ENCODE measurements at regions not wholly inside any gene's neighbourhood (a gene's known extent, or its start where the extent isn't known, plus 50 kb on each side); places are given as distances from the start of the nearest gene placed in this dataset.

DNA sequence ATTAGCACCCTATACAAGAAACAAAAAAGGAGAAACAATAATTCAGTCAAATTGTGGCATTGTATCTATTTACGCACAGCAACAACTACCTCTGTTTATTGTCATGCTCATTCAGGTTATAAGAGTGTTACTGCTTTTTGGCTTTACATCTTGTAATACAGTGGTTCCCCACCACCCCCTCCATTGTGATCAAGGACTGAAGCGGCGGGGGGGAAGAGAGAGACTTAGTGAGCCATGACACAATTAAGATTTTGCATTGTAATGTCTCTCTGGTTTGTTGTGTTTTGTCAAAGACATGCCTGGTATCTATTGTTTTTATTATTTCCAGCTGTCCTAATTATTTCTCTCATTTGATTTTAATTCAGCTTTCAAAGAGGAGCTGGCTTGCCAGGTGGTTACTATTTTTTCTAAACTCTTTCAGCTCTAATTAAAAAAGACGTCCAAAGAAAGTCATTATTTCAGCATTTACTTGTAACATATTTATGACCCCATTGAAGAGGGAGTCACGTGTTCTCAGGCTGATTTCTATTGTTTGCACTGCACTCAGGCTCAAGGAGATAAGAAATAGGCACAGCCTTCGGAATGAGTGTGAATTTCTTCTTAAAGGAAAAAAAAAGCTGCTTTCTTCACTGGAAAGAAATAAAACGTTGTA, 234.4 kb upstream of the TBL1XR1 start:
- no peak for DNase-seq (ENCODE audit: low spot score)

DNA sequence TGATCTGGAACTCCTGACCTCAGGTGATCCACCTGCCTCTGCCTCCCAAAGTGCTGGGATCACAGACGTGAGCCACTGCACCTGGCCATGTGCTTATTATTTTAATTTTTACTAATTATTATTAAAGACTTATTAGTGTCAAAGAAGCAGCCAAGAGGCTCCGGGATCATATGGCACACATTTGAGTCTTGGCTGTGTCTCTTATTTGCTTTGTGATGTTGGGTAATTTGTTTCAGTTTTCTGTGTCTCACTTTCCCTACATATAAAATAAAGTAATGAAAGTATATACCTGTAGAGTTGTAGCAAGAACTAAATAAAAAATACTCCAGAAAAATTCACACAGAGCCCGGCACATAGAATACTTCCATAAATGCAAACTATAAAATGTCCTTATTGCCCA, 238.0 kb upstream of the TBL1XR1 start:
- DNase-seq (ENCODE audit: low spot score): no peak

DNA sequence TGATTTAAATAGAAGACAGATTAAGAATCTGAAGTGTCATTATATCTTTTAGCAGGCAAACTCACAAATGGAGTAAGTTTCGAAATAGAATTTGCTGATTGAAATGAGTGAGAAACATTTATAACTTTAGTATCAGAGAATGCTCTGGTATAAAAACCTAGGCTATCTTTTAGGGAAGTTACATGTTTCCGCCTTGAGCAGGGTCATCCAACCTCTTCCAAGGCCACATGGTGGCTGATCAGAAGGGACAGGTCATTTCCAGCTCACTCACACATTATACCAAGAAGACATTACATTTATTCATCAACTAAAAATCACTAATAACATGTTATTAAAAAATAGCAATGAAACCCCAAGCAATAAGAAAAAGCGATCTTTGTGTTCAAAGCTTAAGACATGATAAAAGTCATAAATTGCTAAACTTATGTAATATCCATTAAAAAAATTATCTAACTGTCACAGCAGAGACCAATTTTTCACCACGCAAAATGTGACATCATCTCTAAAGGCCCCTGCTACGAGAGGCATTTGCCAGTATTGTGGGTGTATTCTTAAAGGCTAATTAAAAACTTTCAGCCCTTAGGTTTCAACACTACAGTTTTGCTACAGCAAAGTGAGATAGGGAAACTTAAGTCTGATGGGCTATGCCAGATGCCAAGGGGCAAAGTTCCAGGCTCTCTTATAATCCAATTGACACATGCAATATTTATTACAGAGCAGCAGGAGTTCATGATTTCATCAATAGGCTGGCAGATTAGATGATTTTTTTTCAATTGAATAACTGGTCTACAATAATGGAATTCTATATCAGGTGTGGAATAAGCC, 240.4 kb upstream of the TBL1XR1 start:
- DNase-seq (ENCODE audit: low spot score): no peak

GRCh38 chr3:177438596-177439220, 241.4 kb upstream of the TBL1XR1 start:
- DNase-seq (ENCODE audit: low spot score): no peak

DNA sequence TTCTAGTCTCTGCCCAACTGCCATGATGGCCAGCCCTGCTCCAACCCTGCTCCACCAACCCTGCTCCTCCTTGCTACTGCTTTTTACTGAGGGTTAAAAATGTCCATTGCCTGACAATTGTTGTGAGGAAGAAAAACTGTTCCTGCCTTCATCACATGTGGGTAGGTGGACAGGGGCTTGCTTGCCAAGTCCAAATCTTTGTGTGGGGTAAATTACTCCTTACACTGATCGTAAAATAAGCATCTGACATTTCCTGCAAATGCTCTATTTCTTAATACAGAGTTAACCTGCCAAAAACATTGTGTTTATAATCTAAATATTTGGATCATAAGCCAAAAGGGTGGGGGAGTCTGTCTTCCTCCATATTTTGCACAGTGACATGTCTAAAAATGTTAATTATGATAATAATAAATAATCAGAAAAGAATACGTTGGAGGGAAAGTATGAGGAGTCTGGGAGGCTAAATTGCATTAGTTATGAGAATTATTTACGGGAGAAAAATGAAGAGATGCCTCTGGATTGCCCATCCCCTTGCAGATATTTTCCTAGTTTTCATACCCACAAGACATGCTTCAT, 242.5 kb upstream of the TBL1XR1 start:
- no peak for DNase-seq (ENCODE audit: low spot score)

DNA sequence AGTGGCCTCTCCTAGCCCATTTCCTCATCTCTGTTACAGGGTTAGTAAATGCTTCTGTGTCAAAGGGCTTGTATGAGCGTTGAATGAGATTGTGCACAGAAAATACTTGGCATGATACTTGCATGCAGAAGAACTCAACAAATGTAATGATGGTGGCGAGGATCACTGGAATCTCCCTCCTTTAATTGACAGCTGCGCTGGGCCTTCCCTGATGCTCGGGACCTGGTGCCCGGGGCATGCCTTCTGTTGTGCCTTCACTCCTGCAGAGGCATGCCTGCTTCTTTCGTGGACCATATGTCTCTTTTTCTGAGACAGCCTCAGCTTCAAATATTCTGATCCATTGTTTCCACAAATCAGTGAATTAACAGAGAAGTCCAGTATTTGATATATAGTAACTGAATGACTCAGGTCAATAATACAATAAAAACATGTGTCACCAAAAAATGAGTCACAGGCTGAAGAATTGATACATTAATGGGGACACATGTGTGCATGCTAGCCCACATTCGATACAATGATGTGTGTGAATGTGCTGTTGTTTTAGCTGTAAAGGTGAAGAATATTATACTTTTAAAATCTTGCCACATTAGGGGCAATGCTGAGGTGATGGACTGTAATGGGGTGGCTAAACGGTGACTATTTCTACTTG, 243.3 kb upstream of the TBL1XR1 start:
- no peak for DNase-seq (ENCODE audit: low spot score)

DNA sequence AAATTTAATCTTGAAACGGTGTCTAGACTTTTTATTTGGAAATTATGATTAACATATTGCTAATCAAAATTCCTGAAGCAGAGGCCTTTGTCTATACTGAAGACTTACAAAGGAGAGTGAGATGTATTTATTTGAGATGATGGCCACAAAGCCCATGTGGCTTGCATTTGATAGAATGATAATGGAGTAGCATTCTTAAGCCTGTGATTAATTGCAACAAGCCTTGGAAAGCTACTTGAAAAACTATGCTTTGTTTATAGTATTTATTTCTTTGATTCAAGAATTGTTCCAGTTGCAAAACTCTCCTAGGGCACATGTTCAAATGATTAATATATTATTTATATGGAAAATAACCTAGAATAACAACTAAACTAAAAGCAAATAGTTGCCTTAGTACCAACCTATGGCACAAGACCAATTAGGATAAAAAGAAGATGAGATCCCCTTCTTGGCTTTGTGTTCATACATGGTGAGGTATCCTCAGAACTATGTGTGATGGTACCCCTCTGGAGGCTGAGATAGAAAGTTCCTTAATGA, 244.1 kb upstream of the TBL1XR1 start:
- DNase-seq (ENCODE audit: low spot score): no peak

- no peak for DNase-seq (ENCODE audit: low spot score)
Measured at GRCh38 chr3:177441813-177442646, 244.7 kb upstream of the TBL1XR1 start.

DNA sequence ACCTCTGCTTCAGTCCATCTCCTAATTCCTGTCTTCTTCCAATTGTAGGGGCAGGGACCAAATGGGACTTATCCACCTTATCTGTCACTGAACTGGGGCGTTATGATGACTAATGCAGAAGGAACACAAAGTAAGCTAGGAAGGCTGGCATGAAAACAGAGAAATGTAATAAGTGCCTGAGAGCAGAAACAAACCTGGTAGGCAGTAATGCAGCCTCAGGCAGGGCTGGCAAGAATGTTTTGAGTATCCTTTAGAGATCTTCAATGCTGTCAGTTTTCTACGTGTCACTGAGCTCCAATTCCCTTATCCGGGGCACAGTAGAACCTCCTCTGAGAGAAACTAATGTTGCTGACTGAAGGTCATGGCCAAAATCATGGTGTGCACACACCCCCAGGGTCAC, 246.2 kb upstream of the TBL1XR1 start:
- no peak for DNase-seq (ENCODE audit: low spot score)

DNA sequence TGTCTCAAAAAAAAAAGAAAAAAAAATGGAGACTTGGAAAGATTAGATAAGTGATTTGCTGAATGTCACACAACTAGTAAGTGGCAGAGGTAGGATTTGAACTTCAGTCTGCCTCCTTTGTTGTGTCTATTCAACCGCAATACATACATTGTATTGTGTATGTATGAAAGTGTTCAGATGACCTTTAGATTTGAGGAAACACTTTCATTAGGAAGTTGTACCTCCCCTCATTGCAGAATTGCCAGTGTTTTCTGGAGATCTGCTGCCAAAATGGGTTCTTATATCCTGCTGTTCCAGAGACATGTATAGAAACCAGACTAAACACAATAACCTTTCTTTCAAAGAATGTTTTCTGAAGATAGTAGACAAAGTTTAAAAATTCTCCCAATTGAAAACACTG, 247.4 kb upstream of the TBL1XR1 start:
- no peak for DNase-seq (ENCODE audit: low spot score)

DNA sequence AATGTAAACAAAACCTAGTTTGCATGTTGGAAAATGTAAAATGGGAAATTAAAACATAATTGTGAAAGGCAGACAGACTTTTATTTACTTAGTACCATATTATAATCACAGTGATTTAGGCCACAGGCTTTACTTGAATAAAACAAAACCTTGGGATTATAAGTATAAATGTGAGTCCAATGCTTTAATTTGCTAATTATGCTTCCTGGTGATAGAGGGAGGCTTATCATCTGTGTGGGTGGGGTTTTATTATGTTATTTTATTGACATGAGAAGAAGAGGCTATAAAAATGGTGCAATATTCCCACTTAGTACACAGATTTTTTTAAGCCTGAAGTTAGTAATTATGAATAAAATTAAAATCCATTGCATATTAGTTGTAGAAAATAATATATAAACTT, 248.3 kb upstream of the TBL1XR1 start:
- DNase-seq (ENCODE audit: low spot score): no peak

DNA sequence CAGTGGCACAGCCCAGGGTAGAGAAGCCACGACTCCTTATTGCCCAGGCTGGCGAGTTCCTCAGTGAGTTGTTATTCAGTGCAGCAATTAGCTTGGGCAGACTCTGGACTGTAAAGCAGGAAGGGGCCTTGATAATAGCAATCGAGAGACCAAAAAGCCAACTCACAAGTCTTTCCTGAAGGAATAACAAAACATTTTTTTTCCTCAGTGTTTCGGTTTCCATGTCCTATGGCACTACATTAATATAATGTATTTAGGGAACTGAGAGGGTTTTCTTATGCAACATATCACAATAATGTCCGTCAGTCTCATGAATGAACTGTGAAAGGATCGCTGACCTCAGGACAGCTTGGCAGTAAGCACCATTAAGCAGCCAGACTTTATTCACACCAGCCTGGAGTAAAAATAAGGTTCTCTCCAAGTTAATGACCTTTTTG, 248.9 kb upstream of the TBL1XR1 start:
- DNase-seq (ENCODE audit: low spot score): no peak

- DNase-seq (ENCODE audit: low spot score): peak; percentile 77
Measured at GRCh38 chr3:177447938-177448337, 250.7 kb upstream of the TBL1XR1 start.

GRCh38 chr3:177448987-177449359, 251.7 kb upstream of the TBL1XR1 start:
- DNase-seq (ENCODE audit: low spot score): no peak

- no peak for DNase-seq (ENCODE audit: low spot score)
Measured at GRCh38 chr3:177449360-177450006, 252.2 kb upstream of the TBL1XR1 start.

DNA sequence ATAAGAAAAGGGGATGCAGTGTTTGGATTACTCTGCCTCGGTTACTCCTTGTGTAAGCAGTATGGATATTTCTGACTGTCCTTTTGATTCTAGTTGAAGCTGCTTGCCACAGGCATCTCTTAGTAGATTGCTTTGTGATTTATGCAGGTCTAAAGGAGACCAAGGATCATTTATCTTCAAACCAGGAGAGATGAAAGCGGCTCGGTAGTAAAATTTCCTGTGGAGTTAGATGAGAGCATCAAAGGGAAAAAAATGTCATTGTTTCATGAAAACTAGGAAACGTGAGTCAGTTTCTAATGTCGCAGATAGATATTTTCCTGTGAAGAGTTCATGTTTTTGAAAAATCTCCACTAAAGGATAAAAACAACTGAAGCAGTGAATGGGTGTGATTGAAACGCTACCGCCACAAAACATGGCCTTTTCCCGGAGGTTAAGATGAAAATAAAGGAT, 254.0 kb upstream of the TBL1XR1 start:
- no peak for DNase-seq (ENCODE audit: low spot score)

GRCh38 chr3:177451864-177452830, 254.9 kb upstream of the TBL1XR1 start:
- DNase-seq (ENCODE audit: low spot score): no peak

- no peak for DNase-seq (ENCODE audit: low spot score)
Measured at GRCh38 chr3:177452831-177453450, 255.7 kb upstream of the TBL1XR1 start.

GRCh38 chr3:177453451-177453844, 256.2 kb upstream of the TBL1XR1 start:
- DNase-seq (ENCODE audit: low spot score): no peak
